ENCODE measurements at regions not wholly inside any gene's neighbourhood (a gene's known extent, or its start where the extent isn't known, plus 50 kb on each side); places are given as distances from the start of the nearest gene placed in this dataset.

DNA sequence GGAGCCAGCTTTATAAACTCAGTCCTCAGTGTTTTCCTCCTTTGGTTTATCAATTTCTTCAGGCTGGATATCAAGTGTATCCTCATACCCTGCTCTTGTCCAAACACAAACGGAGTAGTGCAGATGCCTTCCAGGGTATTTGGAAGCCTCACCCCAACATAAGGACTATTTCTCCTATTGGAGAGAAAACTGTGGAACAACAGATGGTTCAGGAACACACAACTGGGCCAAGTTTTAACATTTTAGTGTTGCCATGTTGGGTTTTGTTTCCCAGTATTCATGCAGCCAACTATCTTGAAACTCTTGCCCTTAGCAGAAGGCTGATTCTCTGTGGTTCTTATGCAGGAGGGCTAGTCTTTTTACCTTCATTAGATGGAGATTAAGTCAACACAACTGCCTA lies 398.1 kb downstream of the GABRB3 start:
- DNase-seq = no peak

DNA sequence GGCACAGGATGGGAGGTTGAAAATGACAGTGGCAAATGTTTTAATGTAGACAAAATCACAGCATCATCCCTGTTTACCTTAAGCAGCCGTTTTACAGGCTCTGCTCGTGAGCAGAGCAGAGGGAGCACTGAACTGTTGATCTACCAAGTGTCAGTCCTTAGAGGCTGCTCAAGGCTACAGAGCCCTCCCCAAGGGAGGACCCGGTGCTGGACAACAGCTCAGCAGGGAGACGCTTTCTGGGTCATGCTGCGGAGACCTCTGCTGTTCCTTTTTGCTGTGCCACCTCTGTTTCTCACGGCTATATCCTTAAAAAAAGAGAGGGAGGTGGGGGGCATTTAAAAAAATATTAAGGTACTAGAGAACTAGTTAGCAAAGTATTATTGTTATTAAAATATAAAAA lies 400.2 kb downstream of the GABRB3 start:
- no peak for DNase-seq

DNA sequence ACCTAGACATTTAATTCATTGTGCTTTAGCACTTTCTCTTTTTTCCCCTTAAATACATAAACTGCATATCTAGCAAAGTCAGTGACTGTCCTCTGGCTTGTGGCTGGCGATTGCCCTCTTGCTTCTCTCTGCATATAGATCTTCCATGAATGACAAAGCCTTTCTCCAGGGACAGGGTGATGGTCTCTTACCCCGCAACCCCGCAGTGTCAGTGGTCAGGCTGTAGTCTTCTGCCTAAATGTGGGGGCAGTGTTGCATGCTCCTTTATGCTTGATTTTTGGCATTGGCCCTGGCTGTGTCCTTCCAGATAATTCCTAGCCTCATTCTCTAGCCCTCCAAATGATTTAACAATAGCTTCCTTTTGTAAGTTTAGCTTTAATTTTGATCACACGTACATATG lies 407.8 kb downstream of the GABRB3 start:
- no peak for DNase-seq

DNA sequence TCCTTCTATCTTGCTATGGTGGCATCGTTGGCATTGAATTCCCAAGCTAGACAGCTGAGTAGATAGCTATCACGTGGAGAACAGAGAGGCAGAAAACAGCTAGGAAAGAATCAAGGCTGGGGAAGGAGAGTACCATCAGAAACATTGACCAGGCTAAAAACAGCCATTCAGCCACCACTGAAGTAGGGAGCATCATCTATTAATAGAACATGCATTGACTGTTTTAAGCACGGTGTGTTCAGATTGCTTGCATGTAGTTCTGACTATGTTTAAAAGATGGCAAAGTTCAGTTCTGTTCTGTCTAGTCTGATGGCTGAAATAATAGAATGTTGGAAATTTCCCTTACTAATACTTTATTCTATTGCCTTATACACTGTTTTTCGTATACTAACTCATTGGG lies 413.0 kb downstream of the GABRB3 start:
- DNase-seq = no peak

DNA sequence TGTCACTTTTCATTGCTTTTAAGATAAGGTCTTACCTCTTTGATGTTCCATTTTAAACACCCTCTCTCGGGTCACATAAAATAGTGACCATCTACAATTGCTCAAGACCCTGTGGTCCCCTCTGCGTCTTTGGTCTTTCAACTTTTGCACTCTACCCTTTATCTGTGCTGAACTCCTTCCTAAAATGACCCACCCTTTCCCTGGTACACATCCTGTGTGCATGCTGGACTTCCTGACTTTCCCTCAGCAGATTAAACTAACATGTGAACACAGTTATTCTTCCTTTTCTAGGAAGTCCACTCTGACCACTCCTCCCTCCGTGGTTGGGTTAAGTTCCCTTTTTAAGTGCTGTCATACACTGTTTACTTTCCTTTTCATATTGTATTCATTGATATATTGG lies 414.2 kb downstream of the GABRB3 start:
- no peak for DNase-seq

DNA sequence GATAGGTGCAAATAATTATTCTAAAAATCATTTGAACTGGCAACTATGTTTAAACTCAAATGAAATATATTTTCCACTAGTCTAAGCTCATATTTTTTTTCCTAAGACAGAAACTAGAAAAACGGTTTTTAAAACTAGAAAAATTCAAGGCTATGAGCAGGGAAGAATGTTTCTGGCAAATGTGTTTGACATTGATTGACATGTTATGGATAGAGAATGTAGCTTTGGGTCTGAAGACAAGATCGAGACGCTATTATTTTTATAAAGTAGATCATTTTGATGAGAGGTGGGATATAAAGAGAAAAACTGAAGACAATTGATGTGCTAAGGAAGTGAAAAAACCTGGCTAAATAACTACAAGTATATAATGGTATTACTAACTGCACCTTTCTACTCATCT lies 415.2 kb downstream of the GABRB3 start:
- DNase-seq = no peak

DNA sequence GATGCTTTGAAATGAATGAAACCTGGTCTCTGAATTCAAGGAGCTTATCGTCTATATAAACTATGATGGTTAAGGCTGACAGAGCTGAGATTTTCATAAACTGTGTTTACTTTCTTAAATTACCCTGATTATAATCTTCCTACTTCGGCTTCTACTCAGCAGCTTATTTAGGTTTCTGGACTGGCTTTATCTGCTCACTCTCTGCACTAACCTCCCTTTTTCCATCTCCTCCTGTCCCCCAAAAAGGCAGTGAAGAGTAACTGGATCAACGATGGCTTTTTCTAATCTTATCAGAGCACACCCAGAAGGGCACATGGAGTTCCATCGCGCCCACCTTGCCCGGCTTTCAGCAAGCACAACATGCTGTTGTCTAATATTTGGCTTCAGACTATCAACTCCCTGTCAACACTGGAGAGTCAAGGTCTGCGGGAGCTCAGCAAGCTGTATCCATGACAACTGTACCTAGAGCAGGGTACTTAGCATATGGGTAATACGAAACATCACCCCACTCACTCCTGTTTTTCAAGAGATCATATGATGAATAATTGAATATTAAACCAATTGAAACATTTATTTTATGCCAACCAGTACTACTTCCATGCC lies 417.3 kb downstream of the GABRB3 start:
- no peak for DNase-seq

DNA sequence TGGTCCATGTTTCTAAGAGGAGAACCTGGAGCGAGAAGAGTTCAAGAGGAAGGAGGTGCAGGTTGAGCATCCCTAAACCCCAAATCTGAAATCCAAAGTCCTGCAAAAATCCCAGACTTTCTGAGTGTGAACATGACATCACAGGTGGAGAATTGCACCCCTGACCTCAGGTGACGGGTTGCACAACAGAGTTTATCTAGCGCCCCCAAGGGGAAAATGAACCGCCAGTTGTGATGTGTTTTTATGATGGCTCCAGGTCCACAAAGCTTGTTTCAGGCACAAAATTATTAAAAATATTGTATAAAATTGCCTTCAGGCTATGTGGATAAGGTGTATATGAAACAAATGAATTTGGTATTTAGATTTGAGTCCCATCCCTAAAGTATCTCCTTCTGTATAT lies 420.0 kb downstream of the GABRB3 start:
- DNase-seq = no peak

DNA sequence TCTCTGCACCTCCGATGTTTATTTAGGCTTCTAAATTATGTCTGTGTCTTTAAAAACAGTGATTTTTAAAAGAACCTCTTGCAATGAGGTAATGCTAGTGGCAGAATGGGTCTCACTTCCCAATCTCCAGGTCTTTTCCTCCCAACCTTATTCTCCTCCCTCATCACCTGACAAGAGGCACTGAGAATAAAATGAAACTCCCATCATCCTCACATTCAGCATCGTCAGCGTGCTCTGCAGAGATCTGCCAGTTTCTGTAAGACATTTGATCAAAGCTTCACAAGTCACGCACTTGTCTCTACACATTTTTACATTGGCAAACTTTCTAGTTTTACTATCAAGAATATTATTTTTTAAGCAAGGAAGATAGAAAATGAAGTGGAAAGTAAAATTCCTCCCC lies 420.5 kb downstream of the GABRB3 start:
- DNase-seq = no peak

DNA sequence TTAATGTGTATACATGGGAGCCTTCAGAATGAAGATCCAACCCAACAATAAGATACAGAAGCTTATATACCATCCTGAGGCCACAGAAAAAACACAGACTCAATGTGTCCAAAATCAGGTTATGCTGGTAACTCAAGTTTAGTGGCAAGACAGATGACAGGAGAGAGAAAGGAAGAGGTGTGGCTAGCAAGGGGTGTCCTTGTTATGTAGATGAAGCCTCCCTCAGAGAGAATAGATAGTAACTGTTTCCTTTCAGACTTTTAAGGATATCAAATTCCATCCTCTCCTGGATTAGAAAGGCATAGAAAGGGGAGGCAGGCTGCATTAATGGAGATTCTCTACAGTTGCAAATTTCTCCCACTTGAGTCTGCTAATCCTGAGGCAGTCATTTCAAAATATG lies 447.4 kb downstream of the GABRB3 start:
- DNase-seq = no peak

DNA sequence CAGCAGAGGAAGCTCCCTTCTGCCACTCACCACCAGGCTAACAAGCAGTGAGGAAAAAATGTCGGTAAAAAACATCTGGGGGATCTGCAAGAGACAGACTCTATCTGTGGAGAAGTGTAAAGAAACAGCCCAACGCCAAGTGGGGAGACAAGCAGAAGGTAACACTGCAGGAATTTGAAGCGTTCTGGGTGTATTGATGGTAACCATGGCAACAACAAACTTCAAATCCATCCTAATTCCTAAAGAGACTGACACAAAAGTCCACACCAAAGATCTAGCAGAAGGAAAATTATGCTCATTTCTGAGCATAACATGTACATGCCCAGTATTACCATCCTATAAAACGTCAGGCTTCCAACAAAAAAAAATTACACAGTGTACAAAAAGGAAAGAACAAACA lies 449.3 kb downstream of the GABRB3 start:
- DNase-seq = no peak

DNA sequence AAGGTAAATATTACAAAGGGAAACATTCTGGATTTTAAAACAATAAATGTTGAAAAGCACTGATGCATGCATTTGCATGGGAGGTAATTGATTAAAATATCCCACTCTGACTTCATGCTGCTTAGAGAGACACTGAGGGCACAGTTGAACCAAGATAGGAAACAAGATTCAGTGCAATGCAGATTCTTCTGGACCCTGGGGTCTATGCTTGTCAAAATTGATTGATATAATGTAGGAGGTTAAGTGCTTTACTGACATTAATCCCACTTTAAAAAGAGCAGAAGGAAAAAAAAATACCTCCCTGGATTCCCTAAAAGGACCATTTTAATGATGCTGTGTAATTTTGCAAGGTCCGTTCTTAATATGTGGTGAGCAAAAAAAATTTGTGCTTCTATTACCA lies 454.2 kb downstream of the GABRB3 start:
- DNase-seq = no peak

DNA sequence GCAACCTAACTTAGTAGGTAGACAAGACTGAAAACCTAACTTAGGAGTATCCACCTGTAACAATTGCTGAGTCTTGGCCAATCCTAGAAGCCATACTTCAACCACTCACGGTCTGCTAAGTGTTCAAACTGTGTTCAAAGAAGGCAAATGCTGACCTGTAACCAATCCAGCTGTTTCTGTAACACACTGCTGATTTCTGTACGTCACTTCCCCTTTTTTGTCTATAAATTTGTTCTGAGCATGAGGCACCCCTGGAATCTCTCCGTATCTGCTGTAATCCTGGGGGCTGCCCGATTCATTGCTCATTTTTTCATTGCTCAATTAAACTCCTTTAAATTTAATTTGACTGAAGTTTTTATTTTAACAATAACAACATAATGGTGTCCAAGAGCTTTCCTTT lies 451.4 kb upstream of the ATP10A start:
- DNase-seq = no peak

DNA sequence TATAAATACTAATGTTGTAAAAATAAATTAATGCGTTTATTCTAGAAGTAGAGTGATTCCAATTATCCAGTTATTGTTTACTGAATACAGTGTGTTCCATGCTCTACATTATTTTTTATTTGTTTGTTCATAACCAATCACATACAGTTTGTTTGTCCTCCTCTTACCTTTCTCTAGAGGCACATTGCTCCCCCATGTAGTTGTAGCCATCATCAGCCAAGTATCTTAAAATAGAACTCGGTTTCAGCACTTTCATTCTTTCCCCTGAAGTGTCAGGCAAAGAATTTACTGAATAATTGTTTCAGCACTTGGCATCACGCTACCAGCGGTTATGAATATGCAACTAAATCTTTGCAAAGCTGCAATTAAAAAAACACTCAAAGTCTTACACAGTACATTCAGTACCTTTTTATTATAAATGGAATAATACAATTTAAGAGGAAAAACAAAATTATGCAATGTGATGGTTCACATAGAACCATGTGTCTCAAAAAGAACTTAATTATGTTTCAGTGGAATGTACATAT lies 448.6 kb upstream of the ATP10A start:
- no peak for DNase-seq

DNA sequence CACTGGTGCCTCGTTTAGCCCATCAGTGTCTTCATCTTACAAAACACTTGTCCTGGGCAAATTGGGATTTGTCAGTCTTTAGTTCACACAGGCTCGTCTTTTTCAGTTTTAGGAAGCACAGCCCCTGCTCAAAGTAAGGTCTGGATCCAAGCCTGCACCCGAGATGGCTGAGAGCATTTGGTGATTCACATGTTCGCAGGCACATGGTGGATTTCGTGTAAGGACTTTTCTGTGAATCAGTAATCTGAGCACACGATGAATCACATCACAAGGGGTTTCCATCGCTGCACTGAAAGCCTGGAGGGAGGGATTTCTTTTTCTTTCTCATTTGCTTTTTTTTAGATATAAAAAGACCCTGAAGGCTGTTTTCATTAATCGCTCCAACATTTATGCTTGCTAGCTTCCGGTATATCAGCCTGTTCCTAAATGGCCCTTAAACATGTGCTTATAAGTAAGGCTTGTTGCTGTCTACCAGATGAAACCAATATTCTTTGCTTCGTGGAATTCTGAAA lies 435.6 kb upstream of the ATP10A start:
- no peak for DNase-seq

DNA sequence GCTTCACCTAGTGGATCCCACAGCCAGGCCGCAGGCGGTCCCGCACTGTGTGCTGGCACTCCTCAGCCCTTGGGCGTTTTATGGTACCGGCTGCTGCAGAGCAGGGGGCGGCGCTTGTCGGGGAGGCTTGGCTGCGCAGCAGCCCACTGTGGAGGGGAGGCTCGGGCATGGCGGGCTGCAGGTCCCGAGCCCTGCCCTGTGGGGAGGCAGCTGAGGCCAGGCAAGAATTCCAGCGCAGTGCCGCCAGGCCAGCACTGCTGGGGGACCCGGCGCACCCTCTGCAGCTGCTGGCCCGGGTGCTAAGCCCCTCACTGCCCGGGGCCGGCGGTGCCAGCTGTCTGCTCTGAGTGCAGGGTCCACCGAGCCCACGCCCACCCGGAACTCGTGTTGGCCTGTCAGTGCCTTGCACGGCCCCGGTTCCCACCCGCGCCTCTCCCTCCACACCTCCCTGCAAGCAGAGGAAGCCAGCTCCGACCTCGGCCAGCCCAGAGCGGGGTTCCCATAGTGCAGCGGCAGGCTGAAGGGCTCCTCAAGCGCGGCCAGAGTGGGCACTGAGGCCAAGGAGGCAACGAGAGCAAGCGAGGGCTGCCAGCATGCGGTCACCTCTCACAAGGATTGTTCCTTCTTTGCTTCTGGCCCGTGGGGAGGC lies 435.0 kb upstream of the ATP10A start:
- DNase-seq = no peak

DNA sequence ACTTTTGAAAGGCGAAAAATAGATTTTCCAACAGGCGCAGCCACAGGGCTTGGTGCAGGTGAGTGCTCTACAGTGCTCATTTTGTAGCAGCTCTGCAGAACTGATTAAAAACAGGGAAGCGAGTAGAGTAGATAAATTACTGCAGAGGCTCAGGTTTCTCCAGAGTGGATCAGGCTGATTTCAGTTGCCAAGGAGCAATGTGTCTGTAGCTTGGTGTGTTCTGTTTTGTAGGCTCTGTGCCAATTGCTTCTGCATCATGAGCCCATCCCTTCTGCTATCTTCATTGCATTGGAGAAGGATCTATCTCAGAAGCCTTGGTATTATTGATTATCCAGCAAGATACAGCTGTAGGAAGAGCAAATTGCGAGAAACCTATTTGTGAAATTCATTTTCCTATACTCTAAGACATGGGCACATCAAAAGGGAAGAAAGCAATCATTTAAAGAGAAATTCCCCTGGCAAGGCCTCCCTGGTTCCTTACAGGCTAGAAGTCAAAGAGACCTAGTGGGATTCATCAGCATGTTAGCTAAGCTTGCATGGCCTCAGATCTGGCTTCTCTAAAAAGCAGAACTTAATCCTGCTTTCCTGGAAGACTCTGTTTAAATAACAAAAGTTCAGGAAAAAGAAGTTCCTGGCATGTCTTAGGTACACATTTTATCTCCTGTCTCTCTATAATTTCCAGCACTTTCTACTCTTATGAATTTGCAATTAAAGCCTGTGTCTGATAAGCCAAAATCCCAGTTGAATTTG lies 432.4 kb upstream of the ATP10A start:
- no peak for DNase-seq

DNA sequence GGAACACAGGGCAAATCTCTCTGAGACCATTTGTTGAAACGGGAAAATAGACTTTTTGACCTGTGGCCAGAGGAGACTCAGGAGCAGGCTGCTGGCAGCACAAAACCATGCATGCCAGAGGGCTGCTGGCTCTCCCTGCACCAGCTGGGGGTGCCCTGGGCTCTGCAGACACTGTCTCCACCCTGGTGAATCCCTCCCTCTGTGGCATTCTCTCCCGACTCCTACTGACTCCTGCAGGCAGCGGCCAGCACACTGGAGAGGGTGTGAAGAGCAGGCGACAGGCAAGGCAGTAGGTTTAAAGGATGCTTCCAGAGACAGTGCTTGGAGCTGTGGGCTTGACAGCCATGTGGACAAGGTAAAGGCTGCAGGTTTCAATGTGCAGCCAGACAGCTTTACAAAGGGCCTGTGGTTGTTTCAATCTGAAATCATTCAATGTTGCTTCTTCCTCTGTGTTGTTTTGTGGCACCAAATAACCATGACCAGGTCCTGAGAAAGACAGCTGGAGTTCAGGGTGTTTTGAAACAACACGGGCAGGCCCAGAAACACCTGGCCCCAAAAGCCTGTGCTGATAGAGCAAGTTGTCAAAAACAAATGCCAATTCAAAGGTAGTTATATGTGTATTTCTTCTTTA lies 431.0 kb upstream of the ATP10A start:
- DNase-seq = no peak

DNA sequence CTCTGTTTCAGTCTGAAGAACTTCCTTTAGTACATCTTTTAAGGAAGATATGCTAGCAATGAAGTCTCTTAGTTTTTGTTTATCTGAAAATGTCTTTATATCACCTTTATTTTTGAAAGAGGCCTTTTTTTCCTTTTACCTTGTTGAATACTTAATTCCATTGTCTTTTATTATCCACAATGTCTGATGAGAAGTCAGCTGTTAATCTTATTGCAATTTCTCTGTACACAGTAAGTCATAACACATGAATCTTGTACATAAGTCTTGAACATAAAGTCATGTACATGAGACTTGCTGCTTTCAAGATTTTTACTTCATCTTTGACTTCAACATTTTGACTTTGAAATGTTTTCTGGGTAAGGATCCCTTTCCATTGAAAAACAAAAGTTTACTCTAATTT lies 424.3 kb upstream of the ATP10A start:
- no peak for DNase-seq

DNA sequence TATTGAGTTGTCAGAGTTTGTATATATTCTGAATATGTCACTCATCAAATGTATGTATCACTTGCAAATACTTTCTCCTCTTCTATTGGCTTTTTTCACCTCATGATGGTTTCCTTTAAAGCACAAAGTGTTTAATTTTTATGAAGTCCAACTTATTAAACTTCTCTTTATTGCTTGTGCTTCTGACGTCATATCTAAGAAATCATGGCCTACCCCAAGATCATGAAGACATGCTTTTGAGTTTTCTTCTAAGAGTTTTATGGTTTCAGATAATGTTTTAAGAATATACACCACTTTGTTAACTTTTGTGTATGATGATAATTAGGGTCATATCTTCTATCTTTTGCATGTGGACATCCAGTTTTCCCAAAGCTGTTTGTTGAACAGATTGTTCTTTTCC lies 417.2 kb upstream of the ATP10A start:
- no peak for DNase-seq

DNA sequence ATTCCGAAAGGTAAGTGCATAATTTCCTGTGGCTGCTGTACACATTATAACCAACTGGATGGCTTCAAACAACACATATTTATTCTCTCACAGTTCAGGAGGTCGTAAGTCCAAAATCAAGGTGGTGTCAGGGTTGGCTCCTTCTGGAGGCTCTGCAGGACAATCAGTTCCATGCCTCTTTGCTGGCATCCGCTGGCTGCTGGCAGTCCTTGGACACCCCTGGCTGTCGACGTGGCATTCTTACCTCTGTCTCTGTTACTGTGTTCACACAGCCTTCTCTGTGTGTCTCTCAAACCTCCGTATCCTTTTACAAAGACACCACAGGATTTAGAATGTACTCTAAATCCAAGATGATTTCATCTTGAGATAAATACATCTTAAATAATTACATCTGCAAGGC lies 398.8 kb upstream of the ATP10A start:
- DNase-seq = no peak

DNA sequence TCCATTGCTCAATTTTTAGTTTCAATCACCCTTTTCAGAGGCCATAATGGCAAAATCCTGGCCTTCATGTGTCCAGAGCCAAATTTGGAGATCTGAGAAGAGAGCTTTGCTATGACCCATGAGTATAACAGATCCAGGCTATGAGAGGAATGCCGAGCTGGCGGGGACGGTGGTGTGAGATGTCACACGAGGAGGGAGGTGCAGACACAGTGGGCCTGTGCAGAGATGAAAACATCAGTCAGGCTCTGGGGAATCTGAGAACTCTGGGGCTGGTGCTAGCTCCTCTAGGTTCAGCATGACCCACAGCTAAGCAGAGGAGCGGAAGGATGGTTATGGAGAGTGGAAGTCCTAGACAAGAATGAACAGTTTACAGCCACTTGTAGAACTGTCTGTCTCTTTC lies 398.3 kb upstream of the ATP10A start:
- no peak for DNase-seq

DNA sequence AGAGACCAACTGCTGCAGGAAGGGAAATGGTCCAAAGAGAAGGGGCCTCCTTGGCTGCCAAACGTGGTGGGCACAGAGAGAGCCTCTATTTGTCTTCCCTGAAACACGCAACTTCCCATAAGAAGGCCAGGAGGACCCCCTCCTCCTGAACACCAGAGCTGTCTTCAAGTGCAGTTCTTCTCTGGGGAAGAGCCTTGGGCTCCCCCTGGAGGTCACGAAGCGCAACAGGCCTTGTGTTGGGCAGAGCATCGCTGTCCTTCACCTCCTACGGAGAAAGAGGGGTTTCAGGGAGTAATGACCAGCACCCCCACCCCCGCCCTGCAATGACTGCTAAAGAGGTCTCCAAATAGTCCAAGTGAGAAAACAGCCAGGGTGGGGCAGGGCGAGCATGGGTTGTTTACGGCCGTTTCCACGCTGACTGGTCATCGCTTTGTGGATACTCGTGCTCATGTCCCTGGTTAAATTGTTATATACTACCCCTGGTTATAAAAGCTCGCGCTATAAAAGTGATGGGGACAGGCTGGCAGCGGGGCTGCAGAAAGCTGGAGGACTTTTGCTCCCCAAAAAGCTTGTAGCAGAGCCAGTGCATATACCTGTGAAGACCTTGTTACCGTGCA lies 397.5 kb upstream of the ATP10A start:
- peak; percentile 39 for DNase-seq

Measured in activated CD4-positive, alpha-beta T cell treated with anti-CD3 and anti-CD28 coated beads, Interleukin-2, Interleukin-6, amounts not matched to agents 100 ng/mL and 50 ng/mL, durations not matched to agents 16 hours and 8 hours (primary cell).